Panc1 (cell line): ENCODE measurements at regions not wholly inside any gene's neighbourhood (a gene's known extent, or its start where the extent isn't known, plus 50 kb on each side); places are given as distances from the start of the nearest gene placed in this dataset.

Experiments
- CTCF ChIP-seq: fragments of 450-650 bp; IDR thresholded peaks from 2 replicates; pipeline ENCODE4 v1.5.1; 2017; ENCODE audit warnings: mild to moderate bottlenecking
- POLR2AphosphoS5 ChIP-seq: IDR thresholded peaks from 2 replicates; pipeline ENCODE4 v1.6.1; 2012; ENCODE audit warnings: mild to moderate bottlenecking, low read depth, low read length, moderate library complexity

DNA sequence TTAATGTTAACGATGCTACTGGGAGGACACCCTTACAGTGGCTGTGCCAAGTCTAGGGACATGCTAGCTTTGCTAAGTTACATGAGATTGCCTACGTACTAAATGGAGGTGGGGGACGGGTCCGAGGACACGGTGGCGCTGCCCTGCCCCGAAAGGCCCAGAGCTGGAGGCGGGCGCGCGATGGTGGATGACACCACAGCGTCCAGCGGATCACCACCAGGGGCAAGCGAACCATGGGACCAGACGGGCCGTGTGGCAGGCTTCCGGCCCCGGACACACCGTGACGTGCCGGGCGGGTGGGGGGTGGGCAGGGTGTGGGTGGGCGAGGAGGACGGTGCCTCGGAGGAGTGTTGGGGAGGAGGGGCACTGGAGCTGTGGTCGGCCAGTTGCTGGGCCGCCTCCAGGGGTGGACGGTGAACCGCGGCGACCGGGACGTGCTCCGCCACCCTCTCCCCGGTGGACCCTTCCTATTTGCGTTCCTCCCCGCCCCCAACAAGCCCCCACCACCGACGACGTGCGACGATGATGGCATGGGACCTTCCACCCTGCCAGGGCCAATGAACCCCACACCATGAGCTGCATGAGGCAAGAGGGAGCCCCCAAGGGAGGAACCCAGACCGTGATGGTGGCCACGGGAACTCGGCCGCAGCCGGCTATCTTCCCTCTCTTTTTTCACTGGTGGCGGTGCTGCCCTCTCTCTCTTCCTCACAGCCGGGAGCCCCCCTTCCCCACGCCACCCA, 773.3 kb upstream of the DEFB115 start:
- TF ChIP-seq CTCF (no peak), POLR2AphosphoS5 (no peak)
